ENCODE measurements at regions not wholly inside any gene's neighbourhood (a gene's known extent, or its start where the extent isn't known, plus 50 kb on each side); places are given as distances from the start of the nearest gene placed in this dataset.

DNA sequence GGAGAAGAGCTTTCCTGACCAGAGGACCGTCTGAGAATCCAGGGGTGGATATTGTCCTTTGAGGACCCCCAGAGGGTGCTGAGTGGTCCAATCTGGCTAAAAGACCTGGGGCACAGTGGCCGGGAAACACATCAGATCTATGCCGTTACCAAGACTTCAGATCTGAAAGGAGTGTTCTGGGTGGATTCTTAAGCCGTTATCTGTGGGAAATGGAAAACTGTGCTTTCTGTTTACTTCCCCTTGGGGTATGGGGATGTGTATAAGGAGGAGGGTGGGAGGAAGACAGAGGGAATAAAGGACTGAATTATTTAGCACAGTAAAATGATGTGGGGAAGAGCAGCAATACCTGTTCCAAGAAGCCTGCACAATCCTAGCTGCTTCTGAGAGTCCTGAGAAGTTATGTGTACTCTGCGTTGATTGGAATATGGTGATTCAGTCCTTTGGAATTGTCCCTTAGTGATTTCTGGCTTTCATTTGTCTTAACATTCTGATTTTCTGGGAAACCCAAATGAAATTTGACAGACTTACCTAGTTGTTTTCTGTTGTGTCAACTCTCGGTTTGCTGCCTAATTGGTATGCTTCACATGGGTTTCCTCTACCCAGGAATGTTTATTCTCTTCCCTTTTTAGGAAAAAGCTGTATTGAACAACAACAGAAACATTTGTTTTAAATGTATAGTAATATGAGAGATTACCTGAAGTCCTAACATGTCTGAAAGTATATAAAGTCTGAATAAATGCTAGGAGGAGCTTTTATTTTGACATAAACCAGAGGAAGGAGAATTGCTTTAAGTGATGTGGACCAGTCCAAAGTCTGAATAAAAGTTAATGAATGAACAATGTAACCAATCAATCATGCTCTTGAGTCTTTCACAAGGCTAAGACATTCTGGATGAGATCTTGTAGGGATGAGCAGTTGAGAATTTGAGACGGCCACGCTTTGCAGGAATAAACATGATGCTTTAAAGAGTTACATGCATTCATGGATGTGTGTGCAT, 427.1 kb upstream of the C2CD4B start:
- TF ChIP-seq POLR2AphosphoS5 (IDR thresholded peaks at IDR 0.05) (no peak), EZH2 (IDR thresholded peaks at IDR 0.05; ENCODE audit: borderline replicate concordance, insufficient read depth, low read length, poor library complexity, severe bottlenecking) (no peak), EP300 (conservative IDR thresholded peaks at IDR 0.05; ENCODE audit: poor library complexity, severe bottlenecking) (no peak), RAD21 (conservative IDR thresholded peaks at IDR 0.05) (no peak), MXI1 (conservative IDR thresholded peaks at IDR 0.05; ENCODE audit: poor library complexity, severe bottlenecking) (no peak), TAF1 (IDR thresholded peaks at IDR 0.05; ENCODE audit: low read depth) (no peak)
- TF ChIP-seq, protein P1, sequence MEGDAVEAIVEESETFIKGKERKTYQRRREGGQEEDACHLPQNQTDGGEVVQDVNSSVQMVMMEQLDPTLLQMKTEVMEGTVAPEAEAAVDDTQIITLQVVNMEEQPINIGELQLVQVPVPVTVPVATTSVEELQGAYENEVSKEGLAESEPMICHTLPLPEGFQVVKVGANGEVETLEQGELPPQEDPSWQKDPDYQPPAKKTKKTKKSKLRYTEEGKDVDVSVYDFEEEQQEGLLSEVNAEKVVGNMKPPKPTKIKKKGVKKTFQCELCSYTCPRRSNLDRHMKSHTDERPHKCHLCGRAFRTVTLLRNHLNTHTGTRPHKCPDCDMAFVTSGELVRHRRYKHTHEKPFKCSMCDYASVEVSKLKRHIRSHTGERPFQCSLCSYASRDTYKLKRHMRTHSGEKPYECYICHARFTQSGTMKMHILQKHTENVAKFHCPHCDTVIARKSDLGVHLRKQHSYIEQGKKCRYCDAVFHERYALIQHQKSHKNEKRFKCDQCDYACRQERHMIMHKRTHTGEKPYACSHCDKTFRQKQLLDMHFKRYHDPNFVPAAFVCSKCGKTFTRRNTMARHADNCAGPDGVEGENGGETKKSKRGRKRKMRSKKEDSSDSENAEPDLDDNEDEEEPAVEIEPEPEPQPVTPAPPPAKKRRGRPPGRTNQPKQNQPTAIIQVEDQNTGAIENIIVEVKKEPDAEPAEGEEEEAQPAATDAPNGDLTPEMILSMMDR (IDR thresholded peaks at IDR 0.05; ENCODE audit: poor library complexity, severe bottlenecking): no peak
- TF ChIP-seq, protein P2, sequence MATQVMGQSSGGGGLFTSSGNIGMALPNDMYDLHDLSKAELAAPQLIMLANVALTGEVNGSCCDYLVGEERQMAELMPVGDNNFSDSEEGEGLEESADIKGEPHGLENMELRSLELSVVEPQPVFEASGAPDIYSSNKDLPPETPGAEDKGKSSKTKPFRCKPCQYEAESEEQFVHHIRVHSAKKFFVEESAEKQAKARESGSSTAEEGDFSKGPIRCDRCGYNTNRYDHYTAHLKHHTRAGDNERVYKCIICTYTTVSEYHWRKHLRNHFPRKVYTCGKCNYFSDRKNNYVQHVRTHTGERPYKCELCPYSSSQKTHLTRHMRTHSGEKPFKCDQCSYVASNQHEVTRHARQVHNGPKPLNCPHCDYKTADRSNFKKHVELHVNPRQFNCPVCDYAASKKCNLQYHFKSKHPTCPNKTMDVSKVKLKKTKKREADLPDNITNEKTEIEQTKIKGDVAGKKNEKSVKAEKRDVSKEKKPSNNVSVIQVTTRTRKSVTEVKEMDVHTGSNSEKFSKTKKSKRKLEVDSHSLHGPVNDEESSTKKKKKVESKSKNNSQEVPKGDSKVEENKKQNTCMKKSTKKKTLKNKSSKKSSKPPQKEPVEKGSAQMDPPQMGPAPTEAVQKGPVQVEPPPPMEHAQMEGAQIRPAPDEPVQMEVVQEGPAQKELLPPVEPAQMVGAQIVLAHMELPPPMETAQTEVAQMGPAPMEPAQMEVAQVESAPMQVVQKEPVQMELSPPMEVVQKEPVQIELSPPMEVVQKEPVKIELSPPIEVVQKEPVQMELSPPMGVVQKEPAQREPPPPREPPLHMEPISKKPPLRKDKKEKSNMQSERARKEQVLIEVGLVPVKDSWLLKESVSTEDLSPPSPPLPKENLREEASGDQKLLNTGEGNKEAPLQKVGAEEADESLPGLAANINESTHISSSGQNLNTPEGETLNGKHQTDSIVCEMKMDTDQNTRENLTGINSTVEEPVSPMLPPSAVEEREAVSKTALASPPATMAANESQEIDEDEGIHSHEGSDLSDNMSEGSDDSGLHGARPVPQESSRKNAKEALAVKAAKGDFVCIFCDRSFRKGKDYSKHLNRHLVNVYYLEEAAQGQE (IDR thresholded peaks at IDR 0.05; ENCODE audit: borderline replicate concordance): no peak
